ENCODE measurements at regions not wholly inside any gene's neighbourhood (a gene's known extent, or its start where the extent isn't known, plus 50 kb on each side); places are given as distances from the start of the nearest gene placed in this dataset.

GRCh38 chr5:97797994-97798451 lies 615.0 kb upstream of the RIOK2 start:
- Histone ChIP-seq H3K36me3 (no peaks in the 10 kb centered on the region), H3K4me1 (ENCODE audit: control insufficient read depth in 1 of 2, low read depth in 2 of 2) (no peaks in the 10 kb centered on the region), H3K9me3 (no peaks in the 10 kb centered on the region), H3K27me3 (replicated peaks; ENCODE audit: insufficient read depth) (no peaks in the 10 kb centered on the region), H3K27ac (no peak overlapping the region), H3K4me3 (no peak overlapping the region)
- ATAC-seq (ENCODE audit: insufficient number of reproducible peaks, low FRiP score, low read depth) = no peak
- no peak for DNase-seq (ENCODE audit: low spot score)
- TF ChIP-seq CTCF (IDR thresholded peaks at IDR 0.05) = no peak

DNA sequence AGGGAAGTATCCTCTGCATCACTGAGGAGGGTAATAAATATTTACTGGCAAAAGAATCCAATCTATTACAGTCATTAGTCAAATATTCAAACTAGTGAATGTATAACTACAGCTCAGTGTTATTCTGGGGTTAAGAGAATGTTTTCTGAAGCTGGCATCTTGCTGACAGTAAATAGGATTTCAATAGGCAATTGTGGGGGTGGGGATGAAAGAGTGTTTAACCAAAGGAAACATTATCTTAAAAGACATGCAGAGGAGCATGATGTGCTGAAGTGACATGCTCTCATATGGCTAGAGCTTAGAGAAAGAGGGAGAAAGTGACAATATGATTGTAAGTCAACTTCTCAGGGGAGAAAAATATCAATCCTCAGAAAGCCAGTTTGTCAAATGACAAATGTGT lies 618.4 kb upstream of the RIOK2 start:
- Histone ChIP-seq H3K4me1 (ENCODE audit: control insufficient read depth in 1 of 2, low read depth in 2 of 2) (no peaks in the 10 kb centered on the region), H3K27me3 (replicated peaks; ENCODE audit: insufficient read depth) (no peaks in the 10 kb centered on the region), H3K4me3 (no peak overlapping the region), H3K27ac (no peak overlapping the region), H3K36me3 (no peaks in the 10 kb centered on the region), H3K9me3 (no peaks in the 10 kb centered on the region)
- ATAC-seq (ENCODE audit: insufficient number of reproducible peaks, low FRiP score, low read depth) = no peak
- no peak for TF ChIP-seq CTCF (IDR thresholded peaks at IDR 0.05)
- DNase-seq (ENCODE audit: low spot score) = no peak

- no peaks in the 10 kb centered on the region for H3K36me3 ChIP-seq
- H3K27me3 ChIP-seq (replicated peaks; ENCODE audit: insufficient read depth) = no peaks in the 10 kb centered on the region
- H3K4me3 ChIP-seq = no peak overlapping the region
- H3K4me1 ChIP-seq (ENCODE audit: control insufficient read depth in 1 of 2, low read depth in 2 of 2) = no peaks in the 10 kb centered on the region
- no peak overlapping the region for H3K27ac ChIP-seq
- no peaks in the 10 kb centered on the region for H3K9me3 ChIP-seq
- no peak for DNase-seq (ENCODE audit: low spot score)
- TF ChIP-seq CTCF (IDR thresholded peaks at IDR 0.05) = no peak
- ATAC-seq (ENCODE audit: insufficient number of reproducible peaks, low FRiP score, low read depth) = no peak
These were observed 637.1 kb upstream of the RIOK2 start for GRCh38 chr5:97820138-97820537.

DNA sequence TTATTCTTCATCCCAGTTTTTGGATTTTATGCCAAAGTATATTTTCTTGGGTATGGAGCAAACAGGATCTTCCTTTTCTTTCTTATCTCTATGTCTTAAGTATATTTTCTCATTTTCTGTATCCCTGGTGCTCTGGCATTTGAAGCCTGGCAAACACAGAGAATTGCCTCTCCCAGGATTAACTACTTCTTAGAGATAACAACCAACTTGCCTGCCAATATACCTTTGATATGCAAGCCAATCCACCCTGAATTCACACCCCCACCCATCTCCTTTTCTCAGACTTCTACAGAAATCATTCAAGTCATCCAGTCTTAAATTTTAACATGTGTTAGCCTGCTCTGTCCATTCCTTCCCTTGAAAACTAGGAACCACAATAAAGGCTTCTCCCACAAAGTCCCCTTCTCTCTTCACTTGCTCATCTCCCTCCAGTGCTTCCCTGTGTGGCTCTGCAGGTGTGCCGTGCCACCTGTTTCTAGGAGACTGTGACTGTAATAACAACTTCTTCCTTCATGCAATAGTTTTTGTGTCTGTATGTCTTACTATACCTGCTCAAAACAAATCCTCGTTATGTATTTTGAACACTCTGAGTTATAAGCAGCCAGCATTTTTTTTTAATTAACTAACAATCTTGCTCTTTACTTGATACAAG lies 649.7 kb upstream of the RIOK2 start:
- ATAC-seq (ENCODE audit: insufficient number of reproducible peaks, low FRiP score, low read depth) = no peak
- Histone ChIP-seq H3K4me1 (ENCODE audit: control insufficient read depth in 1 of 2, low read depth in 2 of 2) (no peaks in the 10 kb centered on the region), H3K27me3 (replicated peaks; ENCODE audit: insufficient read depth) (no peaks in the 10 kb centered on the region), H3K4me3 (no peak overlapping the region), H3K9me3 (no peaks in the 10 kb centered on the region), H3K36me3 (no peaks in the 10 kb centered on the region), H3K27ac (no peak overlapping the region)
- no peak for TF ChIP-seq CTCF (IDR thresholded peaks at IDR 0.05)
- no peak for DNase-seq (ENCODE audit: low spot score)

DNA sequence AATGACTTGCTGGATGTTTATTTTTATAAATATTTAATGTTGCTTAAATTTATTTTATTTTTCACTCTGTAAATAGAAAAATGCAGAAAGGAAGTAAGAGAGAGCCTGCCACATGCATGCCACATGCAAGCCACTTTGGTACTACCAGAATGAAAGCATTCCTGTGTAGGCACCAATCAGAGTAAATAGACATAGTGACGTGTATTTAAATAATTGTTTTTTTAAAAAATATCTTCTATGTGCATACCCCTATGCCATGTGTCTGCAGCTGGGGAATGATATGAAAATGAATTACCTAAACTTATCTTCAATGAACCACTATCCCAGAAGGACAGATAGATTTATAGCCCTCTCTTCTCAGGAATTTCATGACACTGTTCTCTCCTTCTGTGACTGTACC lies 651.5 kb upstream of the RIOK2 start:
- H3K36me3 ChIP-seq = no peaks in the 10 kb centered on the region
- ATAC-seq (ENCODE audit: insufficient number of reproducible peaks, low FRiP score, low read depth) (no peak), DNase-seq (ENCODE audit: low spot score) (no peak)
- no peak for TF ChIP-seq CTCF (IDR thresholded peaks at IDR 0.05)
- no peak overlapping the region for H3K27ac ChIP-seq
- peaks cover 1 to 2% of the 10 kb centered on the region in 2 donors for H3K4me1 ChIP-seq (ENCODE audit: control insufficient read depth in 1 of 2, low read depth in 2 of 2)
- no peak overlapping the region for H3K4me3 ChIP-seq
- no peaks in the 10 kb centered on the region for H3K27me3 ChIP-seq (replicated peaks; ENCODE audit: insufficient read depth)
- H3K9me3 ChIP-seq = no peaks in the 10 kb centered on the region

All from thoracic aorta (tissue), 2 donors.